Chondrocyte (in vitro differentiated cells): ENCODE measurements at regions not wholly inside any gene's neighbourhood (a gene's known extent, or its start where the extent isn't known, plus 50 kb on each side); places are given as distances from the start of the nearest gene placed in this dataset.
A peak's percentile ranks its signal among the peaks of the same experiment; 100 is the strongest.

ENCODE experiments used
- DNase-seq: peaks from one replicate; pipeline ENCODE4 v3.0.0; 2021; ENCODE audit warnings: mixed read lengths, low spot score
- H3K27ac Mint-ChIP-seq: one replicate; pipeline ENCODE4 v1.8.0; 2021; ENCODE audit warnings: mild to moderate bottlenecking, moderate library complexity, mixed read lengths; ENCODE audit not compliant: unreplicated experiment
- H3K27me3 Mint-ChIP-seq: 2 replicates; pipeline ENCODE4 v1.8.0; 2021; ENCODE audit warnings: low read depth, mixed read lengths
- H3K36me3 Mint-ChIP-seq: 2 replicates; pipeline ENCODE4 v1.8.0; 2021; ENCODE audit warnings: low read depth, mixed read lengths
- H3K4me1 Mint-ChIP-seq: 2 replicates; pipeline ENCODE4 v1.8.0; 2021; ENCODE audit warnings: low read depth, mild to moderate bottlenecking, mixed read lengths
- H3K4me3 Mint-ChIP-seq: one replicate; pipeline ENCODE4 v1.8.0; 2021; ENCODE audit warnings: mild to moderate bottlenecking, moderate library complexity, mixed read lengths; ENCODE audit not compliant: unreplicated experiment
- H3K9me3 Mint-ChIP-seq: 2 replicates; pipeline ENCODE4 v1.8.0; 2021; ENCODE audit warnings: low read depth, mixed read lengths
- TF ChIP-seq, protein P1 (sequence below): fragments of 200-600 bp; sonication (generic); IDR thresholded peaks from 2 replicates; pipeline ENCODE4 v1.5.0; 2021; ENCODE audit warnings: antibody characterized with exemption, mild to moderate bottlenecking, moderate library complexity

DNA sequence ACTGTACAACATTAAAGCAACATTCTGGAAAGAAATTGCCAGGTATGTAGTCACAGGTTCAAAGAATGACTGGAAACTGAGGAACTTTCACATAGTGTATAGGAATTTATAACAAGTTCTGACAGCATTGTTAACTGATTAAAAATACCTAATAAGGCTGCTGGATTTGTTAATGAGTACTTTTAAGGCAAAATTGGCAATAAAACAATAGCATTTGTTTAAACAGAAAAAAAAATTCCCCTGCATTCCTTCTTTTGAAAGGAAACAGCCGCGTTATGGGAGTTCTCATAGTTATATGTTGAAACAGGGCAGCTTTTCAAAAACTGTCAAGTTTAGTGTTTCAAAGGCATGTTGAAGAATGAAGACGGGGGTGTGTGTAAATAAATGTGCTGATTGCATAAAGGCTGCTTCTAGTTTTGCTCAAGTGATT, 282.5 kb upstream of the FAT1 start:
- no peak for DNase-seq
- TF ChIP-seq, protein P1, sequence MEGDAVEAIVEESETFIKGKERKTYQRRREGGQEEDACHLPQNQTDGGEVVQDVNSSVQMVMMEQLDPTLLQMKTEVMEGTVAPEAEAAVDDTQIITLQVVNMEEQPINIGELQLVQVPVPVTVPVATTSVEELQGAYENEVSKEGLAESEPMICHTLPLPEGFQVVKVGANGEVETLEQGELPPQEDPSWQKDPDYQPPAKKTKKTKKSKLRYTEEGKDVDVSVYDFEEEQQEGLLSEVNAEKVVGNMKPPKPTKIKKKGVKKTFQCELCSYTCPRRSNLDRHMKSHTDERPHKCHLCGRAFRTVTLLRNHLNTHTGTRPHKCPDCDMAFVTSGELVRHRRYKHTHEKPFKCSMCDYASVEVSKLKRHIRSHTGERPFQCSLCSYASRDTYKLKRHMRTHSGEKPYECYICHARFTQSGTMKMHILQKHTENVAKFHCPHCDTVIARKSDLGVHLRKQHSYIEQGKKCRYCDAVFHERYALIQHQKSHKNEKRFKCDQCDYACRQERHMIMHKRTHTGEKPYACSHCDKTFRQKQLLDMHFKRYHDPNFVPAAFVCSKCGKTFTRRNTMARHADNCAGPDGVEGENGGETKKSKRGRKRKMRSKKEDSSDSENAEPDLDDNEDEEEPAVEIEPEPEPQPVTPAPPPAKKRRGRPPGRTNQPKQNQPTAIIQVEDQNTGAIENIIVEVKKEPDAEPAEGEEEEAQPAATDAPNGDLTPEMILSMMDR: no peak
- H3K4me1 Mint-ChIP-seq: peaks cover 36% of the 10 kb centered on the region
- H3K36me3 Mint-ChIP-seq: no peaks in the 10 kb centered on the region
- peak overlapping the region; percentile 68 for H3K27ac Mint-ChIP-seq
- no peak overlapping the region for H3K4me3 Mint-ChIP-seq
- H3K9me3 Mint-ChIP-seq: peaks cover 9% of the 10 kb centered on the region
- H3K27me3 Mint-ChIP-seq: no peaks in the 10 kb centered on the region

DNA sequence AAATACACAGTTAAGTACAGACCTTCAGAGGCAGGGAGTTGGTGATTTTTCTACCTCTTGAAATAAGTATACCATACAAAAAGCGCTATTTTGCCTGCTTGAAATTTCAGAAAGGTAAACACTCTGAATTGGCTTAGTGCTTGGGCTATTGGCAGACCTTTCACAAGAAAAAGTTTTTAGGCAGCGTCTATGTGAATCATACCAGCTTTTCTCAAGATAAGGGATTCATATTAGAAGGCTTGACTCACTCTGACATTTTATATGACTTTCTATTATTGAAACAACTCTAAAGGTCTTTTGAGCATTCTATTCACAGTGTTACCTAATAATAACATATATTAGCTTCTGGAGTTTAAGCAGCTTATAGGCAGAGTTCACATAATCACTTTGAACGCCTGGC, 286.4 kb upstream of the FAT1 start:
- TF ChIP-seq, protein P1: no peak
- H3K4me3 Mint-ChIP-seq: no peak overlapping the region
- no peak for DNase-seq

DNA sequence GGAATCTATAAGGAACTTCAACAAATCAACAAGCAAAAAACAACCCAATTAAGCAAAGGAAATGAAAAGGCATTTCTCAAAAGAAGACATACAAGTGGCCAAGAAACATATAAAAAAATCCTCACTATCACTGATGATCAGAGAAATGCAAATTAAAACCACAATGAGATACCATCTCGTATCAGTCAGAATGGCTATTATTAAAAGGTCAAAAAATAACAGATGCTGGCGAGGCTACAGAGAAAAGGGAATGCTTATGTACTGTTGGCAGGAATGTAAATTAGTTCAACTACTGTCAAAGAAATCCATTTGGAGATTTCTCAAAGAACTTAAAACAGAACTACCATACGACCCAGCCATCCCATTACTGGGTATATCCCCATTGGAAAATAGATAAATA, 292.4 kb upstream of the FAT1 start:
- no peaks in the 10 kb centered on the region for H3K27me3 Mint-ChIP-seq
- no peaks in the 10 kb centered on the region for H3K36me3 Mint-ChIP-seq
- H3K9me3 Mint-ChIP-seq: peaks cover 4% of the 10 kb centered on the region
- TF ChIP-seq, protein P1: no peak
- peaks cover 4% of the 10 kb centered on the region for H3K4me1 Mint-ChIP-seq
- DNase-seq: no peak
- H3K27ac Mint-ChIP-seq: no peak overlapping the region
- no peak overlapping the region for H3K4me3 Mint-ChIP-seq

More for the DNA sequence above, 286.4 kb upstream of the FAT1 start:
- Mint-ChIP-seq H3K27ac (no peak overlapping the region), H3K9me3 (peaks cover 6% of the 10 kb centered on the region), H3K27me3 (no peaks in the 10 kb centered on the region), H3K36me3 (no peaks in the 10 kb centered on the region), H3K4me1 (peaks cover 30% of the 10 kb centered on the region)

DNA sequence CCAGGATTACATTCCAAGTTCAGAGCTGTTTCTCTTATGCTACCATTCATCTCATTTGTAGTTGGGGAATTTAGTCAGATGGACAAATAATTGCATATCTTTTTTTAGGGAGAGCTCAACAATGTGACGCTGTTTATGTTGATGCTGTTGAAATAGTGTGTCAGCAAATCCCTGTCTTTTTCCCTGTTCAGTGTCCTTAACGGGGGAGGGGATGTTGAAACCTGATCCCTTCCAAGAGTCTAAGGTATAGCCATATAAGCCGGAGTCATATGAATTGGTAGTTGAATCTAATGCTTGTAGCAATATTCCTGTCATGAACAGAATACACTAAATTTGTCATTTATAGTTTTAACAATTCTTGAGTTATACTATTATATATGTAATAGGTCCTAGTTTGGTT, 293.5 kb upstream of the FAT1 start:
- Mint-ChIP-seq H3K36me3 (no peaks in the 10 kb centered on the region), H3K4me3 (no peak overlapping the region), H3K27ac (no peak overlapping the region), H3K4me1 (peaks cover 4% of the 10 kb centered on the region), H3K27me3 (no peaks in the 10 kb centered on the region), H3K9me3 (peaks cover 4% of the 10 kb centered on the region)
- TF ChIP-seq, protein P1: no peak
- DNase-seq: no peak

DNA sequence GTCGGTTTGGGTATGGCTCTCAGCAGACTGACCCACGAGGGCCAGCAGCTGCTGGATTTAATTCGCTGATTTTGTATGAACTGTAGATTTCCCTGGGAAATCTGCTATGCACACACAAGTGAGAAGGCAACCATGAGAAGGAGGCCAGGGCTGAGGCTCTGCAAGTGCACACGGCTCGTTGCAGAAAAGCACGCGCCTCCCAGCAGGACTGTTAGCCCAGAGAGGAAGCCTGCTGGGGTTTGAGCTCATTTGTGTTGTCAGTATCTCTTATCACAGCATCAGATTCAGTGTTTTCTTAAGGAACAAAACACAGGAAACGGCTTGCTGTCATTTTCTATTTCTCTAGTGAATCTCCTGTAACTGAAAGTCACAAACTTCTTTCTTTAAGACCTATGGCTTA, 296.2 kb upstream of the FAT1 start:
- DNase-seq: no peak
- Mint-ChIP-seq H3K4me3 (no peak overlapping the region), H3K9me3 (peaks cover 4% of the 10 kb centered on the region), H3K27ac (no peak overlapping the region), H3K4me1 (no peaks in the 10 kb centered on the region), H3K27me3 (no peaks in the 10 kb centered on the region), H3K36me3 (no peaks in the 10 kb centered on the region)
- TF ChIP-seq, protein P1: no peak
